Left lung (tissue), 4 donors: ENCODE measurements at regions not wholly inside any gene's neighbourhood (a gene's known extent, or its start where the extent isn't known, plus 50 kb on each side); places are given as distances from the start of the nearest gene placed in this dataset.

Source experiments
- ATAC-seq: fragments of 200-7000 bp; cut with Tn5 transposase; one replicate; pipeline ENCODE4 v1.9.1; 2020; ENCODE audit warnings: moderate library complexity
- DNase-seq, 4 donors: peaks; one replicate each; pipeline ENCODE4 v3.0.0-alpha.2; 2013 to 2020
- H3K27ac ChIP-seq, 2 donors: fragments of 200-600 bp; sonication (generic) in 1 of 2; one replicate each; pipeline versions ENCODE4 v1.5.0 to v1.8.0; 2020 to 2021
- H3K27me3 ChIP-seq, 2 donors: fragments of 200-600 bp; sonication (generic) in 1 of 2; one replicate each; pipeline versions ENCODE4 v1.5.0 to v1.8.0; 2020 to 2021
- H3K36me3 ChIP-seq, 2 donors: fragments of 200-600 bp; sonication (generic) in 1 of 2; one replicate each; pipeline versions ENCODE4 v1.5.0 to v1.8.0; 2020 to 2021
- H3K4me1 ChIP-seq, 2 donors: fragments of 200-600 bp; one replicate each; pipeline ENCODE4 v1.8.0; 2021
- H3K4me3 ChIP-seq, 2 donors: fragments of 200-600 bp; sonication (generic) in 1 of 2; one replicate each; pipeline versions ENCODE4 v1.5.0 to v1.8.0; 2020 to 2021; ENCODE audit warnings: mild to moderate bottlenecking in 1 of 2
- H3K9me3 ChIP-seq, 2 donors: fragments of 200-600 bp; sonication (generic) in 1 of 2; one replicate each; pipeline versions ENCODE4 v1.5.0 to v1.8.0; 2020 to 2021
- CTCF ChIP-seq, 2 donors: fragments of 200-600 bp; sonication (generic) in 1 of 2; IDR thresholded peaks; one replicate each; pipeline versions ENCODE4 v1.5.0 to v1.8.0; 2021; ENCODE audit warnings: antibody characterized with exemption in 2 of 2
- intact Hi-C, 2 donors: fragments of 100-400 bp; cut with DNase I; formaldehyde crosslinking; loops; one replicate each; pipeline versions ENCODE4 v1.11.2 to v1.14.2; 2022
- donor health status: DM: no; HTN: yes; CAD: no.
- donor health status: DM: no; HTN: no; CAD: no.

- DNase-seq (no peak), ATAC-seq (no peak)
- H3K9me3 ChIP-seq, result no peaks in the 10 kb centered on the region
- no peak for TF ChIP-seq CTCF (IDR thresholded peaks at IDR 0.05)
- no peak overlapping the region for H3K4me3 ChIP-seq
- no peak overlapping the region for H3K27ac ChIP-seq
- H3K4me1 ChIP-seq, result no peaks in the 10 kb centered on the region
- no peaks in the 10 kb centered on the region for H3K36me3 ChIP-seq
- intact Hi-C loops, result no loop called here
- peaks cover 0 to 14% of the 10 kb centered on the region in 2 donors for H3K27me3 ChIP-seq
Measured at GRCh38 chr10:6751363-6751762, 171.3 kb upstream of the PRKCQ start.

GRCh38 chr10:6748981-6749635 lies 169.0 kb upstream of the PRKCQ start:
- intact Hi-C loops, result no loop called here
- Histone ChIP-seq H3K36me3 (no peaks in the 10 kb centered on the region), H3K27me3 (peaks cover 0 to 7% of the 10 kb centered on the region in 2 donors), H3K9me3 (no peaks in the 10 kb centered on the region), H3K4me1 (no peaks in the 10 kb centered on the region), H3K27ac (no peak overlapping the region), H3K4me3 (no peak overlapping the region)
- ATAC-seq (no peak), DNase-seq (no peak)
- no peak for TF ChIP-seq CTCF (IDR thresholded peaks at IDR 0.05)

GRCh38 chr10:6748029-6748428 lies 168.0 kb upstream of the PRKCQ start:
- ATAC-seq (no peak), DNase-seq (no peak)
- intact Hi-C loops, result no loop called here
- Histone ChIP-seq H3K4me1 (no peaks in the 10 kb centered on the region), H3K4me3 (no peak overlapping the region), H3K36me3 (no peaks in the 10 kb centered on the region), H3K9me3 (no peaks in the 10 kb centered on the region), H3K27me3 (no peaks in the 10 kb centered on the region), H3K27ac (no peak overlapping the region)
- TF ChIP-seq CTCF (IDR thresholded peaks at IDR 0.05), result no peak

GRCh38 chr10:6746782-6747181 lies 166.7 kb upstream of the PRKCQ start:
- DNase-seq, result no peak
- Histone ChIP-seq H3K4me3 (no peak overlapping the region), H3K27ac (no peak overlapping the region), H3K27me3 (no peaks in the 10 kb centered on the region), H3K4me1 (no peaks in the 10 kb centered on the region), H3K36me3 (no peaks in the 10 kb centered on the region), H3K9me3 (no peaks in the 10 kb centered on the region)
- no peak for ATAC-seq
- TF ChIP-seq CTCF (IDR thresholded peaks at IDR 0.05), result no peak
- intact Hi-C loops, result no loop called here

- peaks cover 0 to 10% of the 10 kb centered on the region in 2 donors for H3K27me3 ChIP-seq
- H3K4me3 ChIP-seq, result no peak overlapping the region
- no peak for DNase-seq
- no peaks in the 10 kb centered on the region for H3K36me3 ChIP-seq
- no peak for TF ChIP-seq CTCF (IDR thresholded peaks at IDR 0.05)
- H3K27ac ChIP-seq, result no peak overlapping the region
- ATAC-seq, result peak; percentile 23
- H3K4me1 ChIP-seq, result no peaks in the 10 kb centered on the region
- intact Hi-C loops, result no loop called here
- no peaks in the 10 kb centered on the region for H3K9me3 ChIP-seq
Measured at GRCh38 chr10:6743291-6743849, 163.3 kb upstream of the PRKCQ start.
